Liver (tissue), 3 donors: ENCODE measurements at regions not wholly inside any gene's neighbourhood (a gene's known extent, or its start where the extent isn't known, plus 50 kb on each side); places are given as distances from the start of the nearest gene placed in this dataset.

Source experiments
- EGR1 ChIP-seq, 2 donors: IDR thresholded peaks; 2 replicates each; pipeline ENCODE4 v1.6.1; 2016 to 2018; ENCODE audit warnings: antibody characterized with exemption in 2 of 2, low read depth in 2 of 2
- FOXA1 ChIP-seq: IDR thresholded peaks from 2 replicates; pipeline ENCODE4 v1.6.1; 2016; ENCODE audit warnings: antibody characterized with exemption
- GABPA ChIP-seq, 2 donors: IDR thresholded peaks in 1 of 2; conservative IDR thresholded peaks in 1 of 2; 2 replicates each; pipeline ENCODE4 v1.6.1; 2016; ENCODE audit warnings: antibody characterized with exemption in 2 of 2, mild to moderate bottlenecking in 1 of 2, moderate library complexity in 1 of 2
- JUND ChIP-seq, 2 donors: IDR thresholded peaks; 2 replicates each; pipeline ENCODE4 v1.6.1; 2016; ENCODE audit warnings: antibody characterized with exemption in 2 of 2
- MAX ChIP-seq: IDR thresholded peaks from 2 replicates; pipeline ENCODE4 v1.6.1; 2016; ENCODE audit warnings: antibody characterized with exemption
- RAD21 ChIP-seq, 2 donors: IDR thresholded peaks; 2 replicates each; pipeline ENCODE4 v1.6.1; 2016; ENCODE audit warnings: antibody characterized with exemption in 2 of 2, mild to moderate bottlenecking in 2 of 2
- REST ChIP-seq: IDR thresholded peaks from 2 replicates; pipeline ENCODE4 v1.6.1; 2016; ENCODE audit warnings: antibody characterized with exemption, mild to moderate bottlenecking
- RXRA ChIP-seq, 2 donors: IDR thresholded peaks; 2 replicates each; pipeline ENCODE4 v1.6.1; 2017 to 2018; ENCODE audit warnings: antibody characterized with exemption in 2 of 2, mild to moderate bottlenecking in 1 of 2
- TAF1 ChIP-seq: conservative IDR thresholded peaks from 2 replicates; pipeline ENCODE4 v1.6.1; 2016; ENCODE audit warnings: antibody characterized with exemption, mild to moderate bottlenecking
- YY1 ChIP-seq: IDR thresholded peaks from 2 replicates; pipeline ENCODE4 v1.6.1; 2016; ENCODE audit warnings: antibody characterized with exemption, mild to moderate bottlenecking
- TF ChIP-seq, protein P1 (sequence below): fragments of 150-350 bp; IDR thresholded peaks from 2 replicates; pipeline ENCODE4 v1.5.1; 2017; ENCODE audit warnings: improper control_type of control experiment, low read depth, low read length; ENCODE audit not compliant: missing input control
- TF ChIP-seq, protein P2 (sequence below): IDR thresholded peaks from 2 replicates; pipeline ENCODE4 v1.6.1; 2016; ENCODE audit warnings: antibody characterized with exemption
- donor health status: healthy.
- donor health status: healthy.

DNA sequence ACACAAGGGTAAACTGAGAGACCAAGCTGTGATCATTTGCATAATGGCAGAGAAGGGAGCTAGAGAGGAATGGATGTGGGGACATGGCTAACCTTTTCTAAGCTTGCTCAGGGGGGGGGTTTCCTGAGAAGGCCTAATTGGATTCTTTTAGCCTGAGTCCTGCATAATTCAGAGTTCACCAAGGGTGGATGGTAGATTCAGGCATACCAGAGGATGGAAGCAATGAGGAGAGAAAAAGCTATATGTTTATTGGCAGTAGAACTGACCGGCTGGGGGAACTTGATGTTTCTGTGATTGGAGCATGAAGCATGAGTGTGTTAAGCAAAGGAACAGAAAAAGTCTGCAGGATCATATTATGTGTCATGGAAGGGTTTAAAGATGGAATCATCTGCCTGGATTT lies 65.9 kb upstream of the KLF12 start:
- TF ChIP-seq MAX (no peak), RAD21 (IDR thresholded peaks at IDR 0.05) (no peak), REST (no peak), JUND (IDR thresholded peaks at IDR 0.05) (no peak), YY1 (no peak), EGR1 (IDR thresholded peaks at IDR 0.05; ENCODE audit: low read depth in 2 of 2) (no peak), TAF1 (no peak), FOXA1 (no peak), RXRA (IDR thresholded peaks at IDR 0.05) (no peak), GABPA (IDR thresholded peaks at IDR 0.05 in 1 of 2, conservative IDR thresholded peaks at IDR 0.05 in 1 of 2) (no peak)
- TF ChIP-seq, protein P1, sequence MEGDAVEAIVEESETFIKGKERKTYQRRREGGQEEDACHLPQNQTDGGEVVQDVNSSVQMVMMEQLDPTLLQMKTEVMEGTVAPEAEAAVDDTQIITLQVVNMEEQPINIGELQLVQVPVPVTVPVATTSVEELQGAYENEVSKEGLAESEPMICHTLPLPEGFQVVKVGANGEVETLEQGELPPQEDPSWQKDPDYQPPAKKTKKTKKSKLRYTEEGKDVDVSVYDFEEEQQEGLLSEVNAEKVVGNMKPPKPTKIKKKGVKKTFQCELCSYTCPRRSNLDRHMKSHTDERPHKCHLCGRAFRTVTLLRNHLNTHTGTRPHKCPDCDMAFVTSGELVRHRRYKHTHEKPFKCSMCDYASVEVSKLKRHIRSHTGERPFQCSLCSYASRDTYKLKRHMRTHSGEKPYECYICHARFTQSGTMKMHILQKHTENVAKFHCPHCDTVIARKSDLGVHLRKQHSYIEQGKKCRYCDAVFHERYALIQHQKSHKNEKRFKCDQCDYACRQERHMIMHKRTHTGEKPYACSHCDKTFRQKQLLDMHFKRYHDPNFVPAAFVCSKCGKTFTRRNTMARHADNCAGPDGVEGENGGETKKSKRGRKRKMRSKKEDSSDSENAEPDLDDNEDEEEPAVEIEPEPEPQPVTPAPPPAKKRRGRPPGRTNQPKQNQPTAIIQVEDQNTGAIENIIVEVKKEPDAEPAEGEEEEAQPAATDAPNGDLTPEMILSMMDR = no peak
- TF ChIP-seq, protein P2, sequence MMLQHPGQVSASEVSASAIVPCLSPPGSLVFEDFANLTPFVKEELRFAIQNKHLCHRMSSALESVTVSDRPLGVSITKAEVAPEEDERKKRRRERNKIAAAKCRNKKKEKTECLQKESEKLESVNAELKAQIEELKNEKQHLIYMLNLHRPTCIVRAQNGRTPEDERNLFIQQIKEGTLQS = no peak
